DND-41 (cell line): ENCODE measurements at regions not wholly inside any gene's neighbourhood (a gene's known extent, or its start where the extent isn't known, plus 50 kb on each side); places are given as distances from the start of the nearest gene placed in this dataset.

Experiments
- CTCF ChIP-seq: IDR thresholded peaks from 2 replicates; pipeline ENCODE4 v1.5.1; 2012; ENCODE audit warnings: borderline replicate concordance, low read length, moderate library complexity, mild to moderate bottlenecking; ENCODE audit not compliant: poor library complexity, severe bottlenecking; ENCODE audit errors: extremely low read depth
- EZH2 ChIP-seq: IDR thresholded peaks from 3 replicates; pipeline ENCODE4 v1.6.1; 2012; ENCODE audit warnings: borderline replicate concordance, low read depth, mild to moderate bottlenecking, moderate library complexity, low read length, inconsistent platforms; ENCODE audit not compliant: severe bottlenecking

DNA sequence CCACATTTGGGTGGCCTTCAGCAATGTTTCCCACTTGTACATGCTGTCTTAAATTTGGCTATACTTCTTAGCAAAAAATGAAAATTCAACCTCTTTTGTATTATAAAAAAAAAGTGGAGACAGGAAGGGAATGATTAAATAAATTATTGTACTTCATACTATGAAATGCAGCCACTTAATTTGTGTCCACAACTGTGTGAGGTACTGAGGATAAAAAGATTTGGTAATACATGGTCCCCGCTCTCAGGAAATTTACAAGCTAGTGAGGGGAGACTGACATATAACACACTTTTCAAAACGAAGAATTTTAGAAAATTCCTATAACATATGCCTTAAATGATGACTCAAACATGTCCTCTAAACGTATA is 105.0 kb downstream of the HNRNPD start:
- TF ChIP-seq CTCF (no peak), EZH2 (no peak)
